Superior temporal gyrus (tissue), 1 donor: ENCODE measurements at regions not wholly inside any gene's neighbourhood (a gene's known extent, or its start where the extent isn't known, plus 50 kb on each side); places are given as distances from the start of the nearest gene placed in this dataset.
"Not testable (repeated sequence)": the region's sequence is repeated elsewhere in the genome, so short reads cannot be mapped to it uniquely, and the experiment has no call there.

Experiments used
- DNase-seq: peaks from one replicate; pipeline ENCODE4 v3.0.0-alpha.2; 2016; ENCODE audit errors: extremely low spot score

DNA sequence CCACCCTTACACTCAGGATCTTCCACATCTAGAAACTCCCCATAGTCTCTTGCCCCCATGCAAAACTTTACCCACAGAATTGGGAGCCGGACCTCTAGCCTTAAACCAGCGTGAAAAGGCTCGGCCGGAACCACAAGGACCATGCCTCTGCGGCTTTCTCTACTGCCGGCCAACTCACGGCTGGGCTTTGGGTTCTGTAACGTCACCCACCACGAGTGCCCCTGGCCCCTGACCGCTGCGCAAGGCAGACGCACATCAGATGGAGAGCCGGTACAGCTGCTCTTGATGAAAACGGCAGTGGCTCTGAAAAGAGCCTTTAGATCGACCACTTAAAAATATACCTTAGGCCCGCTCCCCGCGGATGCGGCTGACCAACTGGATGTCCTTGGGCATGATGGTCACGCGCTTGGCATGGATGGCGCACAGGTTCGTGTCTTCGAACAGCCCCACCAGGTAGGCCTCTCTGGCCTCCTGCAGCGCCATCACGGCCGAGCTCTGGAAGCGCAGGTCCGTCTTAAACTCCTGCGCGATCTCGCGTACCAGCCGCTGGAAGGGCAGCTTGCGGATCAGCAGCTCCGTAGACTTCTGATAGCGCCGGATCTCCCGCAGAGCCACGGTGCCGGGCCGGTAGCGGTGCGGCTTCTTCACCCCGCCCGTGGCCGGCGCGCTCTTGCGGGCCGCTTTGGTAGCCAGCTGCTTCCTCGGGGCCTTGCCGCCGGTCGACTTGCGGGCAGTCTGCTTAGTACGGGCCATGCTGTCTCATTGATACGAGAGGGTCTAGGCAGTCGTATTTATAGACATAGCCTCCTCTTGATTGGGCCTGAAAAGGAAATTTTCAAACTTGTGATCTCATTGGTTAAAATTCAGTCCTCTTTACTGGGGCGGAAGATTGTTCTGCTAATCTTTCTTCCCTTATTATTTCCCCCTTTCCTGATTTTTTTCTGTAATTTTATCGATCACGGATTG is 66.3 kb downstream of the FAM72C start:
- peak; percentile 23 for DNase-seq

DNA sequence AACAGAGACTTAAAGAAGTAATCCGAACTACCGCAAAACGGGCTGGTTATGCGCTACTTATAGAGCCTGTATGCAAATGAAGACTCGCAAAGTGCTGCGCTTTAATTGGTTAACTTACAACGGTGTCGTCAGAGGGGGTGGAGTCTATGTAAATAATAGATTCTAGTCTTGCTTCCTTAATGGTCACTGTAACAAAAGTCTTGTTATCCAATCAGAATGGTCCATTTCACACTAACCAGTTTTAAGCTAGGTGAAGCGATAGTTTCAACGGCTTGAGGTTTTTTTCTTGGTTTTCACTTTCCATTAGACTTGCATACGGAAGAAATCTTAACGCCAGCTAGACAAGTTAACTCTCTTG is 67.2 kb downstream of the FAM72C start:
- not testable (repeated sequence) for DNase-seq

DNA sequence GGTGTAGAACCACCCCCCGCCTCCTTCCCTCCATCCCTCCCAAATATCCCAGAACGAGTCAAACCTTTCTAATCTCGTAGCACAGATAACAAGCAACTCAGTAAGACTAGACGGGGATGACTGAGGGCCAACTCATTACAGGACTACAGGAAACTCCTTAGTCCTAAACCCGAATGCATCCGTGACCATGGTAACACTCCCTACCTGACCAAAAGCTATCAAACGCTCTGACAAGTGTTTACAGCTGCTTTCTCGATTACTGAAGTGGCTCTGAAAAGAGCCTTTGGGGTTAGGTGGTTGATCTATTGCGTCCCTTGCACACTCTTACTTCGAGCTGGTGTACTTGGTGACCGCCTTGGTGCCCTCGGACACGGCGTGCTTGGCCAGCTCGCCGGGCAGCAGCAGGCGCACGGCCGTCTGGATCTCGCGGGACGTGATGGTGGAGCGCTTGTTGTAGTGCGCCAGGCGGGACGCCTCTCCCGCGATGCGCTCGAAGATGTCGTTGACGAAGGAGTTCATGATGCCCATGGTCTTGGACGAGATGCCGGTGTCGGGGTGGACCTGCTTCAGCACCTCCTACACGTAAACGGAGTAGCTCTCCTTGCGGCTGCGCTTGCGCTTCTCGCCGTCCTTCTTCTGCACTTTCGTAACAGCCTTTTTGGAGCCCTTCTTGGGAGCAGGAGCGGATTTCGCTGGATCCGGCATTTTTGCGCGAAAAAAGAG is 67.7 kb downstream of the FAM72C start:
- DNase-seq = peak; percentile 18

DNA sequence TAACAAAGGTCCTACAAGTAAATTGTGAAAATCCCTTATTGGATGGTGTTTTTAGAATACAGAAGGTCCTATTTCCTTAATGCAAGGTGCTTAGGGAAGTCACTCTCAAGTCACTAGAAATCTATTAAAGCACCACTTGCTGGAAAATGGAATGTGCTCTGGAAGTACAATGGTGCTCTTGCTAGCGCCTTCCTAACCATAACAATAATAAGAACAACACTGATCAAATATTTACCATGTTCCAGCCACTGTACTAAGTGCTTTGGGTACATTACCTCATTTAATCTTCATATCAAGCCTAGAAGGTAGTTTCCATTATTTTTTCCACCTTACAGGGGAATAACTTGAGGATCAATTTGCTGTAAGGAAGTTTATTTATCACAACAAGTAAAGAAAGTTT is 75.4 kb downstream of the FAM72C start:
- DNase-seq = not testable (repeated sequence)

DNA sequence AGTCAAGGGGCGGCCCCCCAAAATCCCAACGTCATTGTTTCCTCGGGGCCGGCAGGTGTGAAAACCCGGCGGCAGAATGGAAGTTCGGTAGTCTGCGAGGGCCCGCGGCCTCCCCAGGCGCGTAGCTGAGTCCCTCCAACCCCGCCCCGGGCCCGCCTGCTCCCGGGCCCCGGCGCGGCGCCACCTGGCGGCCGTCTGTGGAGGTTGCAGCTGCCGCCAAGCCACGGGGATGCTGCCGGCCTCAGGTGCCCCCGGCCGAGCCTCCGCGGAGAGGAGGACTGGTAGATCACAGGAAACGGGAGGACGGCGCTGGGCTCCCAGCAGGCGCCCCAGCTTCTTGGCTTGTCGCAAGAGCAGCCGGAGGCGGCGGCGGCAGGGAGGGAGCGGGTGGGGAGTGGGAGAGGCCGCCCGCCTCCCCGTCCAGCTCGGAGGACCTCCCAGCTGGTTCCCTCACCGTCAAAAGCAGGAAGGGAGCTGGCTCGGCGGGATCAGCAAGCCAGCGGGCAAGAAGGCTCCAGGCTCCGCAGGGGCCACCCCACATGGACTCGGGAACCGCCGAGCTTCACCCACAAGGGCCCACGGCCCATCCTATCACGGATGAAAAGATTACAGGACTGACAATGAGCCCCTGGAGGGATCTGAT is 86.7 kb downstream of the FAM72C start:
- DNase-seq = peak; percentile 11

DNA sequence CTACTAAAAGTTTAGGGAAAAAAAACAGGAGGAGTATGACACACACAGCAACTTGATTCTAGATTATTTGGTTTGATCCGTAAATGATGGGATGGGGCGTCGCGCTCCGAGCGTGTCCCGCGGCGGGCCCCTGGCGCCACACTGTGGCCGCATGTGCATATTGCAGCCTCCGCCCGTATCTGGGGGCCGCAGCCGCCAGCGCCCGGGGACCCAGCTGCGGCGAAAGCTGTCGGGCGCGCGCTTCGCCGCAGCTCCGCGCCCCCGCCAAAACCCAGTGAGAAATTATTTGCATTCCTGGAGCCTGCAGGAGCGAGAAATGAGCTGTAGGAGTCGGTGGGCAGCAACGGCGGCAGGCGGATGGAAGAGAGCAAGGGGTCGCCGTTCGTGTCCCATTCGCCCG is 87.3 kb downstream of the FAM72C start:
- not testable (repeated sequence) for DNase-seq

DNA sequence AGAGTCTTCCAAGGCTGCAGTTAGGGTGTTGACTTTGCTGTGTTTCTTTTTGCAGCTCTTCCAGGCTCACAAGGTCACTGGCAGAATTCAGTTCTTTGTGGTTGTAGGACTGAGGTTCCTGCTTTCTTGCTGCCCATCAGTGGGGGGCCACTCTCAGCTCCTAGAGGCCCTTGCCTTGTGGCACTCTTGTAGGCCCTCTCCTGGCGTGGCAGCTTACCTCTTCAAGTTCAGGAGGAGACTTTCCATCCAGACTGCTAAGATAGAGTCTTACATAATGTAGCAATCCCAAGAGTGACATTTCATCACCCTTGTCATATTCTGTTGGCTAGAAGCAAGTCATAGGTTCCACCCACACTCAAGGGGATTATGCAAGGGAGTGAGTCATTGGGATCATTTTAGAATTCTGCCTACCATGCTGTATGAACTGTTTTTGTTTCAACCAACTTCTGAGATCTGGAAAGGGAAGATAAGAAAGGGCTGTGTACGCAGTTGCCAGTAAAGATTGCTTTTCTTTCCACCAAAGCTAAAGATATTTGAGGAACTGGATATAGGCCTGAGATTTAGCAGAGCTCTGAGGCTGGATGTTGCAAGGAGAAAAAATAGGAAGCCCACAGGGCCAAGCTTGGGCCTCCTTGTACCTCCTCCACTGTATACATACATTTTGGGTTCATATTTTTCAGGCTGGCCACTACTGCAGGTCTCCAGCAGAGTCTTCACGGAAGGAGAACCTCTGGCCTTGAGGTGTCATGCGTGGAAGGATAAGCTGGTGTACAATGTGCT is 91.8 kb downstream of the FAM72C start:
- DNase-seq = not testable (repeated sequence)

DNA sequence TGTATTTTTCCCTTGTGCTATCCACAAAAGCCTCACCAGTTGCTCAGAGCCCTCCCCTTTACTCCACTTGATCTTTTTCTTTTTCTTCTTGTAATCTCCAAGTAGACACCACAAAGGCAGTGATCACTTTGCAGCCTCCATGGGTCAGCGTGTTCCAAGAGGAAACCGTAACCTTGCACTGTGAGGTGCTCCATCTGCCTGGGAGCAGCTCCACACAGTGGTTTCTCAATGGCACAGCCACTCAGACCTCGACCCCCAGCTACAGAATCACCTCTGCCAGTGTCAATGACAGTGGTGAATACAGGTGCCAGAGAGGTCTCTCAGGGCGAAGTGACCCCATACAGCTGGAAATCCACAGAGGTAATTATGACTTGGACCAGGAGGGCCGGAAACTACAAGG is 95.8 kb downstream of the FAM72C start:
- not testable (repeated sequence) for DNase-seq

DNA sequence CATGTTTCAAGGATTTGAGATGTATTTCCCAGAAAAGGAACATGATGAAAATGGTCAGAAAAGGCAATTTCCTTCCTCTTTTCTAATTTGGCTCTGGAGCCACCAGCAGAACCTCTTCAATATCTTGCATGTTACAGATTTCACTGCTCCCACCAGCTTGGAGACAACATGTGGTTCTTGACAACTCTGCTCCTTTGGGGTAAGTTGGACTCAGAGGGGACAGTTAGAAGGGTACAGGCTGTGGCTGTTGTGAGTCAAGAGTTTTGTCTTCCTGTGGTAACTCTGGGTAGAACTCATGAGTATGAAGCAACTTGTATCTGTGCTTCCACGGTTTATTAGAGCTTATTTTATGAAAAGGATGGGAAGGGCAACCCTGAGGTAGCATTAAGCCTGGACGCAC is 97.2 kb downstream of the FAM72C start:
- not testable (repeated sequence) for DNase-seq

DNA sequence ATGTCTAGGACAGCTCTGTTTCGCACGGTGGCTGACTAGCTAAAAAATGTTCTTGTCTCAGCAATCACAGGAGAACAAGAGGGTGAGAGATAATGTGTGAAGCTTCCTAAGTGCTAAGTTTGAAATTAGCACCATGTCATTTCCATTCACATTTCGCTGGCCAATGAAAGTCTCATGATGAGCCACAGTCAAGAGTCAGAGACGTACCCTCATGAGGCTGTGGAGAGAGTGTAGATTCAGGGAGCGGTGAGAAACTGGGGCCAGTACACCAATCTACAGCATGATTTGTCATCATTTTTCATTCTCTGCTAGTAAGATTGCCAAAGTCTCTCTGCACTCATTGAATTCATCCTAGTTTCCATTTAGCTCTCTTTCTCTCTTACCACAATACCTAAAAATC is 98.1 kb downstream of the FAM72C start:
- DNase-seq = not testable (repeated sequence)

DNA sequence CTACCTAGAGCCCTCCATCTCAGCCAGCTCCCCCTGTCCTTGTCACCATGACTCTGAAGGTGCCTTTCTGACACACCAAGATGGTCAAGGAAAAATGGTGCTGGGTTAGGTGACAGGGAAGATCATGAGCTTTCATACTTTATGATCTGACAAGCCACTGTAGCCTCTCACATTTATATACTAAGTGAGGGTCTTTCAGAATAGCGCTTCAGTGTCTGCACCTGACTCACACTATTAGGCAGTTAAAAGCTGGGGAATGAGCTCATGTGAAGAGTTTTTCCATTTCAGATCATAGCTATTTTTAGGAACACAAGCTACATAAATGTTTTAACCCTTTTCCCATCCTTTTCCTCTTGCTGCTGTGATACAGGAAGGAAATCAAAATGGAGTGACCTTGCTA is 101.4 kb downstream of the FAM72C start:
- not testable (repeated sequence) for DNase-seq

DNA sequence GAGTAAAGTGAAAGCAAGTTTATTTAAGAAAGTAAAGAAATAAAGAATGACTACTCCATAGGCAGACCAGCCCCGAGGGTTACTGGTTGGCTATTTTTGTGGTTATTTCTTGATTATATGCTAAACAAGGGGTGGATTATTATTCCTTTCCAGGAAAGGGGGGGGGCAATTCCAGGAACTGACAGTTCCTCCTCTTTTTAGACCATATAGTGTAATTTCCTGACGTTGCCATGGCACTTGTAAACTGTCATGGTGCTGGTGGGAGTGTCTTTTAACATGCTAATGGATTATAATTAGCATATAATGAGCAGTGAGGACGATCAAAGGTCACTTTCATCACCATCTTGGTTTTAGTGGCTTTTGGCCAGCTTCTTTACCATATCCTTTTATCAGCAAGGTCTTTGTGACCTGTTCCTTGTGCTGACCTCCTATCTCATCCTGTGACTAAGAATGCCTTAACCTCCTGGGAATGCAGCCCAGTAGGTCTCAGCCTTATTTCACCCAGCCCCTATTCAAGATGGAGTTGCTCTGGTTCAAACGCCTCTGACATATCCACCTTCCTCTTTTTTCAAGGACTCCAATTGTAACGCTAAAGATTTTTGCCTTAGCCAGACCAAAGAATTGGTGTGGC is 104.1 kb downstream of the FAM72C start:
- DNase-seq = not testable (repeated sequence)

DNA sequence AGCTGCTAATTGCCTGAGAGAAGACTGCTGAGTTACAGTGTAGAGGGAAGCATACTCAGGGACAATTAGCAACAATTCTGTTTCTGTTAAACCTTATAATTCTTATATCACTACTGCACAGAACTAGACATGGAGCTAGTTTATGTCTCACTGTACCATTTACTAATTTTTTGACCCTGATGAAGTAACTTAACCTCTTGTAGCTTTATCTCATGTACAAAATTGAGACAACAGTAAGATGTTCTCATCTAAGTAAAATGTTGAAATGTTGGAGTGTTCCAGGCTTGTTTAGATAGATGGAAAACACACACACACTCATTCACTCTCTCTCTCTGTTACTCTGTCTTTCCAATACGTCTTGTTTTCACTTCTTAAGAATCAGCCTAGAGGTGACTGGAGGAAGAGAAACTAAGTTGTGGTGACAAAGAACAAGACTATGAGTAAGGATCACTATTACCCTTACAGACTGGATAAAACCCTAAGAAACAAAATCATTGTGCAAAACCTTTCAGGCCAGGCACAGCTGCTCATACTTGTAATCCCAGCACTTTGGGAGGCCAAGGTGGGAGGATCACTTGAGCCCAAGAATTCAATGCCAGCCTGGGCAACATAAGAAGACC is 107.8 kb downstream of the FAM72C start:
- DNase-seq = not testable (repeated sequence)

DNA sequence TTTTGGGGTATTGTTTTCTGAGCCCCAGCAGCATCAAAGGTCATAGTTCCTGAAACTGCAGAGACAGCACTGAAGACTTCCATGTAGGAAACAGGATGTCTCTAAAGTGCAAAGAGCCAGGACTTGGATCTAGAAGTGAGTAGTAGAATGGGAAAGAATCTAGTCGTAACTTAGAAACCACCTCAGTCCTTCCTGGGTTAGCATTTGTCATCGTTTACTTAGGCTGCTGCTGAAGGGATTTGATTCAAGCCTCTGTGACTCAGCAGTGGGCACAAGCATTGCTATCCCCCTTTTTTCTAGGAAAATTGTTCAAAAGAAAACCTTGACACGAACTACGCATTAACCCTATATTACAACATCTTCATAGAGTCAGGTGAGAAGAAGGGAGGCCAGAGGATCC is 109.1 kb downstream of the FAM72C start:
- DNase-seq = not testable (repeated sequence)

DNA sequence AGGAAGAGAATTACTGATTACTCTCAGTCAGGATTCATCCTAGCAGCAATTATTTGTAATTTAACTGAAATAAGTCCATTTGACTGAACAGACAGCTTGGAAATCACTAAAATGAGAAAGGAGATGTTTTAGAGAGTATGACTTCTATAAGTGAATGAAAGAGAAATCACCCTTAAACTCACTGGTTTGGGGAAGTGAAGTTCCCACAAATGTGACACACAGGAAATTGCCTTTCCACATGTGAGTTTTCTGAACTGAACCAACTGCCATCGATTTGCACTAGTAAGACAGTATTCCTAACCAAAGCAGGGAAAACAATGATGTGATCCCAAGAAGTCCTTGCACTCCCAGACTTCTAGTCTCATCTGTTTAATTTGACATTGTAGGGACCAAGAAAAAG is 110.5 kb downstream of the FAM72C start:
- not testable (repeated sequence) for DNase-seq

DNA sequence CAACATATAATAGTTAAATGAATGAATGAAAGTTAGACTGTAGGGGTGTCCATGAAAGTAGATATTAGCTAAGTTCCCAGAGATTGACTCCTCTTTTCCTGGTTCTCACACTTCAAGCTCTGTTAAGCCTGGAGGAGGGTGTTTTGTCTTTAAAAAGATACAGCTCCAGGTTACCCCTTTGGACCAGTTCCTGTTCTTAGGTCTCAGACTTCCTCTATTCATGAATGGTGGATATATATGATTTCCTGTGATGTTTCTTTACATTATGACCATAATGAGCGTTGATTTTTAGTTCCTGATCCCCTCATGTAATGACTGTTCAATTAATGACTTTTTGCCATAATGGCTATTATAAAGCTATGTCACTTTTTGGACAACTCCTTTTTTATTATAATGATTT is 115.9 kb downstream of the FAM72C start:
- DNase-seq = not testable (repeated sequence)

DNA sequence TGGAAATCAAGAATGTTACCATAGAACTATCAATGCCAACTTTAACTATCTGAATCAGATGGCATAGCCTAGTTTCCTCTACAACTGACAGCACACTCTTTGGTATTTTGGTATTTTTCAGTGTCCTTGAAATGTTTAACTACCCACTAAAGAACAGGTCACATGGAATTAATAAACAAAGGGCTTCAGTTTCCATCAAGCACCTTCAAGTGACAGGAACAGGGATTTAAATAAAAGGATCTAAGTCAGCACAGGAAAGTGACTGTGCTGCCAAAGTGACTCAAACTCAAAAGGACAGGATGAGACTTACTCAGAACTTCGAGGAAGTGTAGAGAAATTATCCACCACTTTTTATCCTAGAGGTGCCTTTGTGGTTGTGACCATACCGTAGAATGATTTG is 117.7 kb downstream of the FAM72C start:
- not testable (repeated sequence) for DNase-seq

DNA sequence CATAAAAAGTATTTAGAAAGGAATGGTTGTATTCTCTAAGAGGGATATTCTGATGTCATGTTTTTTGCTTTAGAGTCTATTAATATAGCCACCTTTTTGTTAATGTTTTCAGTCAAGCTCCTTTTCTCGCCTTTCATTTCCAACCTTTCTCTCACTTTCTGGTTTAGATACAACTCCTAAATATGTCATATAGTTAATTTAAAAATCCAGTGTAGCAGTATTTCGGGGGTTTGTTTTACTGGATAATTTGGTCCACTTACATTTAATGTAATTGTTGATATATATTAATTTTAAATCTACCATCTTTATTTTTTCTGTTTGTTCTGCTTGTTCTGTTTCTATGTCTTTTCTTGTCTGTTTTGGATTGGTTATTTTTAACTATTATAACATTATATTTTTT is 121.1 kb downstream of the FAM72C start:
- not testable (repeated sequence) for DNase-seq

DNA sequence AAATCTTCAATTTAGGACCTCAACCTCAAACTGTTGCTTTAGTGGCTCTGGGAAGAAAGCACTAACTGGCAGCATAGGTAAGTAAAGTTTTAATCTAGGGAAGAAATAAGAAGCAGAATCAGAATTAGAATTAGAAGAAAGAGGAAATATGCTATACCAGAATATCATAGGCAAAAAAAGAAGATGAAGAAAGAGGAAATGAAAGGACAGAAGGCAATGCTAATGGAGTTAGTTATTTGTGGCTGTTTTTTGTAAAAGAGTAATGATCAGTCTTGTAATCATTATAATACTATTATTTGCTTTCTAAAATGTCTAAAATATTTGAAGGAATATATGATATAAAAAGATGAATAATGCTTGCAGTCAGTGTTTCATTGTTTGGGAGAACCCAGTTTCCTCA is 122.9 kb downstream of the FAM72C start:
- not testable (repeated sequence) for DNase-seq

DNA sequence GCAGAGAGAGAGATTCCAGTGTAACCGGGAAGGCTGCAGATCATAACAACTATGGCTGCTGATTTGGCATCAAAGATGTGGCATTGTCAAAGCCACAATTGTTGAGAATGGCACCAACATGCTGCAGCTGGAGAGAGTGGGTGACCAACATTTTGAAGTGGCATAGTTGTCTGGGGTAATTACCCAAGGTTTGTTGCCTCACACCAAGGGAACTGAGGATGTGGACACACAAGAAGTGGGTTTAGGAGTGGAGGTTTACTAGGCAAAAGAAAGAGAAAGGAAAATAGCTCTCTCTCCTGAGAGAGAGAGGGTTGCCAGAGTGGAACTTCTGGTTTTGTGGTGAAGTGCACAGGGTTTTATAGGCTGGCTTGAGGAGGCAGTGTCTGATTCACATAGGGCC is 126.6 kb downstream of the FAM72C start:
- DNase-seq = not testable (repeated sequence)

DNA sequence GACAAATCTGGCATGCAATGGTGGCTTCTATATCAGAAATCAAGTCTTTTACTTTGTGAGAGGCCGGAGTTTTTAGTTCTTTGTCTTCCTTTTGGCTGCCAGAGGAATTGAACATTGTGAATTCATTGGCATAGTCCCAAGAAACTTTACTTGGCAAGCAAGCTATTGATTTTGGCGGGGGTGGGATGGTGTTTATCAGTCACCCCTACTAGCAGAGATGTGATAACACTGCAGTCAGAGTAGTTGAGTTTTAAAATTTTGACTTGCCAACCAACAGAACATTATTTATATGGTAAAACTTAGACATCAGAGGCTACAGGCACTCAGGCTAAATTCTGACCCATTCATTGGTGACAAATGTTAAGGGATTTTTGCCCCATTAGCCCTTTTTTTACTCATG is 129.7 kb downstream of the FAM72C start:
- DNase-seq = not testable (repeated sequence)
